Parathyroid adenoma (tissue), 2 donors: ENCODE measurements at regions not wholly inside any gene's neighbourhood (a gene's known extent, or its start where the extent isn't known, plus 50 kb on each side); places are given as distances from the start of the nearest gene placed in this dataset.

ENCODE experiments used
- H2AFZ ChIP-seq: fragments of 300-600 bp; sonication (generic); one replicate; pipeline ENCODE4 v1.7.0; 2017; ENCODE audit warnings: antibody characterized with exemption, mild to moderate bottlenecking
- H3K27ac ChIP-seq: fragments of 300-600 bp; sonication (generic); one replicate; pipeline ENCODE4 v1.7.0; 2017
- H3K27me3 ChIP-seq: fragments of 300-600 bp; sonication (generic); one replicate; pipeline ENCODE4 v1.7.0; 2017; ENCODE audit warnings: low read length; ENCODE audit not compliant: control insufficient read depth, insufficient read depth
- H3K36me3 ChIP-seq: fragments of 300-600 bp; sonication (generic); one replicate; pipeline ENCODE4 v1.7.0; 2017; ENCODE audit warnings: low read length; ENCODE audit not compliant: control insufficient read depth, insufficient read depth
- H3K4me1 ChIP-seq: fragments of 300-600 bp; sonication (generic); one replicate; pipeline ENCODE4 v1.7.0; 2017; ENCODE audit warnings: control low read depth
- H3K4me2 ChIP-seq: fragments of 300-600 bp; sonication (generic); one replicate; pipeline ENCODE4 v1.7.0; 2017; ENCODE audit warnings: low read length
- H3K4me3 ChIP-seq: fragments of 300-600 bp; sonication (generic); one replicate; pipeline ENCODE4 v1.7.0; 2017; ENCODE audit warnings: low read depth, low read length
- H3K79me2 ChIP-seq: fragments of 300-600 bp; sonication (generic); one replicate; pipeline ENCODE4 v1.7.0; 2017; ENCODE audit warnings: control low read depth
- H3K9ac ChIP-seq: fragments of 300-600 bp; sonication (generic); one replicate; pipeline ENCODE4 v1.7.0; 2017; ENCODE audit warnings: mild to moderate bottlenecking
- H3K9me3 ChIP-seq: fragments of 300-600 bp; sonication (generic); one replicate; pipeline ENCODE4 v1.7.0; 2017; ENCODE audit warnings: low read length; ENCODE audit not compliant: control insufficient read depth
- CTCF ChIP-seq: fragments of 300-600 bp; sonication (generic); IDR thresholded peaks from one replicate; pipeline ENCODE4 v1.7.0; 2017; ENCODE audit warnings: antibody characterized with exemption, mild to moderate bottlenecking
- donor health status: primary hyperparathyroidism.

DNA sequence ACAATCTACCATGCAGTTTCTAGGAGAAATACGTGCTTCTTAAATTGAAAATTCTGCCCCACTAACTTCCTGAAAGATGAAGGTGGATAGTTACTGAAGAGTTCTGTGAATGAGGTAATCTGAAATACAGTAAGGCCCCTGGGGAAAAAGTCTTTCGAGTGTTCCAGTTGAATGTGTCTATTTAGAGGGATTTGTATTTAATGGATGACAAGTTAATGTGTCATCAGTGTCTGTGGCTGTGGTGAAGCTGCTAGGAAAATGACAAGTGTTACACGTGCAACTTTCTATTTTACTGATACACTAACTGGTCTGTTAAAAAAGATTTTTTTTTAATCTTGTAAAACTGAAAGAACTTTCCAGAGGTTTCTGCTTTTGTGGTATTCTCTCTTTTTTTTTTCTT, 384.6 kb downstream of the STK39 start:
- no peak overlapping the region for H2AFZ ChIP-seq
- H3K4me3 ChIP-seq = no peak overlapping the region
- no peak for TF ChIP-seq CTCF
- H3K79me2 ChIP-seq = no peaks in the 10 kb centered on the region
- no peaks in the 10 kb centered on the region for H3K36me3 ChIP-seq
- H3K27me3 ChIP-seq = no peaks in the 10 kb centered on the region
- no peaks in the 10 kb centered on the region for H3K4me1 ChIP-seq
- H3K4me2 ChIP-seq = no peak overlapping the region
- H3K27ac ChIP-seq = no peak overlapping the region
- H3K9me3 ChIP-seq = no peaks in the 10 kb centered on the region
- H3K9ac ChIP-seq = no peak overlapping the region

DNA sequence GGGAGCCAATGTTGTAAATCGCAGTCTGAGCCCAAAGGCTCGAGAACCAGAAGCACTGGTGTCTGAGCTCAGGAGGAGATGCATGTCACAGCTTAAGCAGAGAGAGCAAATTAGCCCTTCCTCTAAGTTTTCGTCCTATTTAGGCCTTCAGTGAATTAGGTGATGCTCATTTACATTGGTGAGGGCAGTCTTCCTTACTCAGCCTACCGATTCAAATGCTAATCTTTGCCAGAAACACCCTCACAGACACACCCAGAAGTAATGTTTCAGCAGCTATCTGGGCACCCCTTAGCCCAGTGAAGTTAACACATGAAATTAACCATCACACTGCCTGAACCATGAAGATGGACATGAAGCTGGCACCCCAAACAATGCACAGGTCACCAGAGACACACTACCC, 385.1 kb downstream of the STK39 start:
- Histone ChIP-seq H2AFZ (no peak overlapping the region), H3K4me1 (no peaks in the 10 kb centered on the region), H3K9ac (no peak overlapping the region), H3K27ac (no peak overlapping the region), H3K4me2 (no peak overlapping the region), H3K79me2 (no peaks in the 10 kb centered on the region), H3K27me3 (no peaks in the 10 kb centered on the region), H3K36me3 (no peaks in the 10 kb centered on the region), H3K4me3 (no peak overlapping the region), H3K9me3 (no peaks in the 10 kb centered on the region)
- TF ChIP-seq CTCF = no peak

GRCh38 chr2:167861574-167862193, 385.7 kb downstream of the STK39 start:
- Histone ChIP-seq H2AFZ (no peak overlapping the region), H3K4me2 (no peak overlapping the region), H3K4me3 (no peak overlapping the region), H3K27me3 (no peaks in the 10 kb centered on the region), H3K9ac (no peak overlapping the region), H3K36me3 (no peaks in the 10 kb centered on the region), H3K27ac (no peak overlapping the region), H3K4me1 (no peaks in the 10 kb centered on the region), H3K79me2 (no peaks in the 10 kb centered on the region), H3K9me3 (no peaks in the 10 kb centered on the region)
- TF ChIP-seq CTCF = no peak

- H3K4me2 ChIP-seq = no peak overlapping the region
- no peaks in the 10 kb centered on the region for H3K4me1 ChIP-seq
- no peak overlapping the region for H3K9ac ChIP-seq
- H3K79me2 ChIP-seq = no peaks in the 10 kb centered on the region
- H3K36me3 ChIP-seq = no peaks in the 10 kb centered on the region
- no peaks in the 10 kb centered on the region for H3K9me3 ChIP-seq
- no peak for TF ChIP-seq CTCF
- no peaks in the 10 kb centered on the region for H3K27me3 ChIP-seq
- no peak overlapping the region for H3K27ac ChIP-seq
- H3K4me3 ChIP-seq = no peak overlapping the region
- no peak overlapping the region for H2AFZ ChIP-seq
Observed at GRCh38 chr2:167860082-167860481, 387.3 kb downstream of the STK39 start.

DNA sequence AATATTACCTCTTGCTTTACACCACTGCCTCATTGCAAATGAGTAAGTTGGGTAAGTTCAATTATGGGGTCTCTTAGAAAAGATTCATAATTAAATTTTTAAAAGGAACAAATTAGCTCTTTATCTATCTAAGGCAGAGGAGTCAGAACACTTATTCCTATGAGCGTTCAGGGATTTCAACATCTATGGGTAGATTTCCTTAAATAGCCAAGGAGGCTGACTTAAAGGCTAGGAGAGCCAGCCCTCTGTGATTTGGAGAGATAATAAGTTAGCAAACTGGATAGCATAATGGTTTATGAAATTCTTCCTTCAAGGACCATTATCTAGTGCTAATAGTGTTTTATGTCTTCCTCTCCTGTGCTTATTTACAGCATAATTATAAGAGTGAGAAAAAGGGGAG, 387.7 kb downstream of the STK39 start:
- Histone ChIP-seq H3K9ac (no peak overlapping the region), H3K27me3 (no peaks in the 10 kb centered on the region), H3K4me1 (no peaks in the 10 kb centered on the region), H3K9me3 (no peaks in the 10 kb centered on the region), H3K79me2 (no peaks in the 10 kb centered on the region), H3K36me3 (no peaks in the 10 kb centered on the region), H3K4me2 (no peak overlapping the region), H2AFZ (no peak overlapping the region), H3K4me3 (no peak overlapping the region), H3K27ac (no peak overlapping the region)
- no peak for TF ChIP-seq CTCF
